UCSD-AML1 (cell line): ENCODE measurements at regions not wholly inside any gene's neighbourhood (a gene's known extent, or its start where the extent isn't known, plus 50 kb on each side); places are given as distances from the start of the nearest gene placed in this dataset.
"Not testable (repeated sequence)": the region's sequence is repeated elsewhere in the genome, so short reads cannot be mapped to it uniquely, and the experiment has no call there.

ENCODE experiments used
- DNase-seq: peaks from one replicate; lab custom pipeline; 2025; ENCODE audit not compliant: unreplicated experiment; lab: John Stamatoyannopoulos, UW

DNA sequence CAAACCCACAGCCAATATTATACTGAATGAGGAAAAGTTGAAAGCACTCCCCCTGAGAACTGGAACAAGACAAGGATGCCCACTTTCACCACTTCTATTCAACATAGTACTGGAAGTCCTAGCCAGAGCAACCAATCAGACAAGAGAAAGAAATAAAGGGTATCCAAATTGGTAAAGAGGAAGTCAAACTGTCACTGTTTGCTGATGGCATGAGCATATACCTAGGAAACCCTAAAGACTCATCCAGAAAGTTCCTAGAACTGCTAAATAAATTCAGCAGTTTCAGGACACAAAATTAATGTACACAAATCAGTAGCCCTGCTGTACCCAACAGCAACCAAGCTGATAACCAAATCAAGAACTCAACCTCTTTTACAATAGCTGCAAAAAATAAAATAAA is 220.0 kb downstream of the SYK start:
- DNase-seq = not testable (repeated sequence)

- DNase-seq = no peak
These were observed 222.1 kb downstream of the SYK start for GRCh38 chr9:91023741-91024140.

GRCh38 chr9:91024841-91025240 is 223.2 kb downstream of the SYK start:
- no peak for DNase-seq

- no peak for DNase-seq
These were observed 224.2 kb downstream of the SYK start for GRCh38 chr9:91025856-91026255.

DNA sequence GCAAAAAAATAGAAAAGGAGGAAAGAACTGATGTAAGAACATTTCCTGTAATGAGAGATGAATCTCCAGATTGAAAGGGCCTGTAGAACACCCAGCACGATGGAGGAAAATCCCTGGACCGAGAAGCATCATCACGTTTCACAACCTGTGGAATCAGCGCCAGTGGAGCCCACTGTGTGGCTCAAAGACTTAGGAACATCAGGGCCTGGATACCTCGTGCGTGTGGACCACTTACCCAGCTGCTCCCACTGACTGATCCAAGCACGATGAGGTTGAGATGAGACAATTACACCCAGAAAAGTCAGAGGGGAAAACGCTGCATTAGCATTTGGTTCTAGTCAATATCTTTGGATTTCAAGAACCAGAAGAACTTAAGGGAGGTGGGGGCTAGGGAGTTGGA is 224.6 kb downstream of the SYK start:
- DNase-seq = no peak

DNA sequence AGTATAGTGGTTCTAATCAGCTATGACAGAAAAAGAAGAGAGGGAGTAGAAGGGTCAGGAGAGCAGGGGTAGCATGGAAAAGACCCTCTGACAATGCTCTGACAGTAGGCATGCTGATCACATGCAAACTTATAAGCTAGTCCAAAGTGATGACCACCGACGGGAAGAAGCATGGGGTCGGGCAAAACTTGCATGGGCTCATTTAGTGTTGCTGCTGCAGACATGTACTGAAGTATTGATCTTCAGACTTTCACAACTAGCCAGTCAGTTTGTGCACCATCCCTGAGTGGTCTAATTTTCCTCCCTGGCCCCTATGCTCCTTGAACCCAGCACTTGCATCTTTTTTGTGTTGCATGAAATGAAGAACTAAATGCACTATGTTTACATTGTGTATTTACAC is 225.4 kb downstream of the SYK start:
- DNase-seq = no peak

DNA sequence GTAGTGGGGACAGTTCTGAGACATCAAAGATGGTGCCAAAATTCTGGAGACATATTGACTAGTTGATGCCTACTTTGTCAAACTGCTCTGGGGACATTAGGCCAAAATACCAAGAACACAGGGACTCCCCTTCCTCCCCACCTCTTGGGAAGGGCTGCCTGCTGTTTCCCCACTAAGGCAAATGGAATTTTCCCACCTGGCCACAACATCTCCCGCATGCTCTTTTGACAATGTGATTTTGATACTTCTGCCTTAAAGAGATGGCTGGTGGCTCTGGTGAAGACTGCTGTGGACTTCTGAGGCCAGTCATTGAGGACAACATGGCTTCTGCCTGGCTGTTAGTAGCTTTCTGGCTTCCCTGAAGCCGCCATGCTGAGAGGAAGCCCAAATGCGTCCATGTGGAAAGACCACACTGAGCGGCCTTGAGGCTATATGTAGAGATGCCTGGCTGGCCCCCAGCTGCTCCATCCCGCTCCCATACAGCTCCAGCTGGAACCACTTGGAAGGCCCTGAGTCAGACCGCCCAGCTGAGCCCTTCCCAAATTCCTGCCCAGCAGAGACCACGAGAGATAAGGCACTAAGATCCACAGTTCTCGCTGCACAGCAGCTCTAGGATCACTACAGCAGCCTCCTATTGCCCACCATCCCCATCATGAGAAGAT is 226.7 kb downstream of the SYK start:
- DNase-seq = no peak

GRCh38 chr9:91029650-91030361 is 228.2 kb downstream of the SYK start:
- no peak for DNase-seq

DNA sequence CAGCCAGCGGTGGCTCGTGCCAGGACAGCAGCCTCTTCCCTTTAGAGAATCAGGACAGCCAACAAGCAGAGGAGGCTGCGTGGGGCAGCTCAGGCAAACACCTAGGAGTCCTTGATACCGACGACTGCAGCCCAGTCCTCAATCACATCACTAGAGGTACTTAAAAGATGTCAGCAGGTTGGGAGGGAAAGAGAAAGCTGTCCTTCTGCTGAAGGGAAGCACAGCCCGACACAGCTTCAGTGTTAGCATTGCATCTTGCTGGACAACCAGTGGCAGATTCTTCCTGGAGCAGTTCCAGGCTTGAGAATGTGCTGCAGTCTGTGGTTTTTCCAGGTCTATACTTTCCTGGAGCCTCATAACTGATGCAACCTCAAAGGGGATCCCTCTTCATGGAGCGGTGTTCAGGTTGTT is 230.5 kb downstream of the SYK start:
- DNase-seq = no peak

GRCh38 chr9:91033270-91033669 is 231.7 kb downstream of the SYK start:
- no peak for DNase-seq

DNA sequence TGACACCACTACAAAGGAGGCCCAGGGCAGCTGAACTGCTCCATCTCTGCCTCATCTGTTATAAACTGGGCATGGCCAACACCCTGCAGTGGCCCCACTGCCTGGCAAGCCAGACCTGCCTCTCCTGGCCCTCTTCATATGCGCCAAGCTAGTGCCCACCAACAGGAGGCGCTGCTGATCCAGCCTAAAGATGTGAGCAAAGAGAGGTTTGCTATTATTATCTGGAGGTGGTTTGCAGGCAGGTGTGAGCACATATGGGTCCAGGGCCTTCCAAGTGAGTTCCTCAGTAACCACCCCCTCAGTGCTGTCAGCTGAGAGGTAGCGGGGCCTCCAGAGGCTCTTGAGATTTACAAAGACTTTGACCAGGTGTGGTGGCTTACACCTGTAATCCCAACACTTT is 232.2 kb downstream of the SYK start:
- DNase-seq = peak; percentile 48

DNA sequence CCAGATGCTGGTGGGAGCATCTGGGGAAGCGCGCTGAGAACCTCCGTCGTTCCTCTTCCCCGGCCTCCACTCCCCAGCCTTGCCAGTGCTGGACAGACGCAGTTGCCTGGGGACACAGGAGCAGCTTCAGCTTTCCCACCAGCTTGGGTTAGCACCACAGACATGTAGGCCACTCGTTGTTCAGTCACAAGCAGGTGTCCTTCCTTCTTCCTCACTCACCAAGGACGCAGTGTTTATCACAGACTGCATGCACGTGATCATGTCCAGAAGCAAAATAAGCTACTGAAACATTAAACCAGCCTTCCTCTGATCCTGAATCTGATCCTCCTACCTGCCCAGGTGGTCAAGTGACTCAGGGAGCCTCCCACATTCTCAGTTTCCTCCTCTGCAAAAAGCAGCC is 232.9 kb downstream of the SYK start:
- DNase-seq = no peak

GRCh38 chr9:91034976-91035824 is 233.6 kb downstream of the SYK start:
- DNase-seq = no peak

- no peak for DNase-seq
These were observed 234.2 kb downstream of the SYK start for GRCh38 chr9:91035825-91036208.

GRCh38 chr9:91036356-91036755 is 234.7 kb downstream of the SYK start:
- no peak for DNase-seq

DNA sequence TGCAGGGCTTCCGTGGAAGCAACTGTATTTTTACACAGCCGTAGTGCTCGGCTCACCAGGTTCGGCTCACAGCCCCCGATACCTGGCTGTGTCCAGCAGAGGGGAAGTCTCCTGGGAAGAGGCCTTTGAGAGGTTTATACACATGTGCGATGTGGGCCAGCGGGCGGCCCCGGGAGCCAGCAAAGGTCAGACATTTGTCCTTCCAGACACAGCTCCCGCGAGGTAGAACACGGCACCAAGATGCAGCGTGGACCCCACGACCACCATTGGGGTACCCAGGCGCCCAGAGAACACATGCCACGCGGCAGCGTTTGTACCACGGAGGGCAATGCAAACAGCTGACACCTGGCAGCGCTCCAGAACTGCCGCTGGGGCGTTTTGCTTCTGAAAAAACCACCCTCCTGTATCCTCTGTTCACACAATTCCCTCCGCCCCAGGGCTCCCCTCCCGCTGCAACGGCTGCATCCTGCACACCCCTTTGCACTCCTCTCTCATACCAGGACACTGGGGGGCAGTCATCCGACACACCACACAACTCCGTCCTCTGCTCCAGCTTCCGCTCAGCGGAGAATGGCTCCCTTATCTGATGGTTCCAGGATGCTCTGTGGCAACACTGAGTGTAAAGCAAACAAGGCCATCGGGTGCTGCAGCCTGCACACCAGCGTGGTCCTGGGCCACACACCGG is 235.3 kb downstream of the SYK start:
- peak; percentile 81 for DNase-seq

- no peak for DNase-seq
These were observed 236.2 kb downstream of the SYK start for GRCh38 chr9:91037511-91038482.

- no peak for DNase-seq
These were observed 237.0 kb downstream of the SYK start for GRCh38 chr9:91038483-91039124.

DNA sequence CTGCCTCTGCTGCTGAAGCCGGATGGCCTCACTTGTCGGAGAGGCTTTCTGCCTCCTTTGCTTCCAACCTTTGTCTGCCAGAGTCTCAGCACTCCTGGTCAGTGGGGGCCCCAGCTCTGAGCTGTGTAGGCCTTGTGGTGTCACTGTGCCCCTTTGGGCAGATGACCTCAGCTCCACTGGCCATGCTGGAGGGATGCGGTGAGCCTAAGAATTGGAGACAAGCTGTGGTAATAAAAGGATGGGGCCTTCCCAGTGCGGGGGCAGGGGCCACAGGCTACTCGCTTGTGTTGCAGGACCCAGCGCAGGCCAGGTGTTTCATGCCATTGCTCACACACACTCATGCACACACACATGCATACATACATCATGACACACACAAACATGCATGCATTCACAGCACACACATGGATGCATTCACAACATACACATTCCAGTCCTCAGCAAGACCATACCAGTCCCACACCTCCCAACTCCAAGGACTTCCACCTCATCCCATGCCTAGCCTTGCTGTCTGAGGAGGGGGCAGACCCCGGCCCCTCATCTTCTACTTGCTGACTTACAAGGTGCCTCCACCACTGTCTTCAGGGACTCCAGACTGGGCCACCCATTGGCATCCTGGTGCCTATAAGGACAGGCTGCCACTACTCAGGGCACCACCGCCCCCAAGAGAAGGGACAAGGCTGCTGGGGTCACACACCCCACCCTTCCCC is 237.7 kb downstream of the SYK start:
- no peak for DNase-seq
